ENCODE measurements at regions not wholly inside any gene's neighbourhood (a gene's known extent, or its start where the extent isn't known, plus 50 kb on each side); places are given as distances from the start of the nearest gene placed in this dataset.

DNA sequence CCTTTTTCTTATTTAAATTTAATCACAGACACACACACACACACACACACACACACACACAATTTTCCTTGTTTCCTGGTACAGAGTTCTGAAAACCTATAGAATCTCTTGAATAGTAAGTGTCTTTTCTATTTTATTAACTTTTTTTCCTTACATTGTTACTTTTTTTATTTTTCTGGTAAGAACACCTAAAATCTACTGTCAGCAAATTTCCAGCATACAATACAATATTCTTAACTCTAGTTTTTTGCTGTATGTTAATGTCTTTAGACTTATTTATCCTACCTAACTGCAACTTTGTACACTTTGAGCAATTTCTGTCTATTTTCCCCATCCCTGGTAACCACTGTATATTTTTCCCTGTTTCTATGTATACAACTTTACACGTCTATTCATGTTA is 1179.8 kb downstream of the SLITRK1 start:
- H3K4me3 ChIP-seq (ENCODE audit: control insufficient read depth in 1 of 7, extremely low read depth in 1 of 7, insufficient read depth in 4 of 7, low read depth in 2 of 7, low read length in 6 of 7) = no peak overlapping the region
- WGBS (ENCODE audit: insufficient coverage) = no CpG with 5 or more reads among the region's 1 CpG
- no peaks in the 10 kb centered on the region for H3K4me1 ChIP-seq (ENCODE audit: control extremely low read depth in 1 of 4, control insufficient read depth in 4 of 4, insufficient read depth in 4 of 4, low read length in 3 of 4)
- DNase-seq = no peak
- H3K27me3 ChIP-seq (replicated peaks in 2 of 5; ENCODE audit: control insufficient read depth in 4 of 5, insufficient read depth in 5 of 5, low read length in 4 of 5) = no peaks in the 10 kb centered on the region
- CTCF ChIA-PET = no interaction called here
- POLR2A ChIA-PET = no interaction called here
- H3K9me3 ChIP-seq (ENCODE audit: control extremely low read depth in 1 of 5, control insufficient read depth in 4 of 5, insufficient read depth in 2 of 5, low read depth in 1 of 5, low read length in 4 of 5) = peaks cover 0 to 5% (median 0%) of the 10 kb centered on the region in 5 experiments
- no peaks in the 10 kb centered on the region for H3K36me3 ChIP-seq (ENCODE audit: control insufficient read depth in 4 of 4, insufficient read depth in 4 of 4, low read length in 3 of 4)
- H3K27ac ChIP-seq (ENCODE audit: insufficient read depth in 1 of 2, low read depth in 1 of 2, low read length in 2 of 2, poor library complexity in 1 of 2, severe bottlenecking in 2 of 2) = no peak overlapping the region

DNA sequence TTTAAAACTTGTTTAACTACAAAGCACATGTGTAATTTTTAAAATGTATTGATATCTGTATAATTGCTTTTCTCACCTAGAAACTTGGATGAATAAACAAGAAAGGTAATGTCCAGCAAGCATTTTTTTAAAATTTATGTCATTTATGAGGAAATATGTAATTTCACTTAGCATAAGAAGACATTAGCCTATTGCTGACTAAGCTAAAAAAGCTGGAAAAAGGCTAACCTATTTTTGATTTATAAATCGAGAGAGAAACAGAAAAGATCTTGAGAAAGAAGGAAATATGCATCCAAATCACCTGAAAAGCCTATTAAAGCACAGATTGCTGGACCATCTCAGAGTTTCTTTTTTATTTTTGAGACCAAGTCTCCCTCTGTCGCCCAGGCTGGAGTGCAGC is 1181.3 kb downstream of the SLITRK1 start:
- CTCF ChIA-PET = interaction anchor here (0.8 to 1.6 kb wide), 2 partner anchors 10 to 46 kb away, joined by 3 read pairs; no protein-coding TSS in a partner anchor
- DNase-seq = no peak
- Histone ChIP-seq H3K27ac (ENCODE audit: insufficient read depth in 1 of 2, low read depth in 1 of 2, low read length in 2 of 2, poor library complexity in 1 of 2, severe bottlenecking in 2 of 2) (no peak overlapping the region), H3K4me3 (ENCODE audit: control insufficient read depth in 1 of 7, extremely low read depth in 1 of 7, insufficient read depth in 4 of 7, low read depth in 2 of 7, low read length in 6 of 7) (no peak overlapping the region), H3K27me3 (replicated peaks in 2 of 5; ENCODE audit: control insufficient read depth in 4 of 5, insufficient read depth in 5 of 5, low read length in 4 of 5) (no peaks in the 10 kb centered on the region), H3K4me1 (ENCODE audit: control extremely low read depth in 1 of 4, control insufficient read depth in 4 of 4, insufficient read depth in 4 of 4, low read length in 3 of 4) (no peaks in the 10 kb centered on the region), H3K9me3 (ENCODE audit: control extremely low read depth in 1 of 5, control insufficient read depth in 4 of 5, insufficient read depth in 2 of 5, low read depth in 1 of 5, low read length in 4 of 5) (peaks cover 0 to 5% (median 0%) of the 10 kb centered on the region in 5 experiments), H3K36me3 (ENCODE audit: control insufficient read depth in 4 of 4, insufficient read depth in 4 of 4, low read length in 3 of 4) (no peaks in the 10 kb centered on the region)
- WGBS (ENCODE audit: insufficient coverage) = 100% methylated on average over 1 of the region's 2 CpGs
- POLR2A ChIA-PET = no interaction called here

DNA sequence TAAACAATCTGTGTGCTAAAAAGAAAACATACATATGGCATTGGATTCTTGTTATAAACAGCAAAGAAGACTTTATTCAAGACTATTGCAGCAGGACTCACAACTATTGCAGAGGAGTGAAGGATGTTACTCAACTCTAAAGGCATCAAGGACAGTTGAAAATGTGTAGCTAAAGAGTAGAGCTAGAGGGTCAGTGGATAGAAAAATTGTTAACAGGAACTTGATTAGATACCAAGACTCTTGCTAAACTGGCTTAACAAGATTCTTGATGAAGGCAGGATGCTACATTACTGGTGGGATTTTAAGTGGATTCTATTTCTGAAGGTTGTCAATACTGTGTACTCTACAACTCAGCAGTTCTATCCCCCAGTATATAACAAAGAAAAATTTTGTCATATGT is 1183.3 kb downstream of the SLITRK1 start:
- no peaks in the 10 kb centered on the region for H3K36me3 ChIP-seq (ENCODE audit: control insufficient read depth in 4 of 4, insufficient read depth in 4 of 4, low read length in 3 of 4)
- ChIA-PET CTCF (no interaction called here), POLR2A (no interaction called here)
- H3K9me3 ChIP-seq (ENCODE audit: control extremely low read depth in 1 of 5, control insufficient read depth in 4 of 5, insufficient read depth in 2 of 5, low read depth in 1 of 5, low read length in 4 of 5) = no peaks in the 10 kb centered on the region
- H3K4me3 ChIP-seq (ENCODE audit: control insufficient read depth in 1 of 7, extremely low read depth in 1 of 7, insufficient read depth in 4 of 7, low read depth in 2 of 7, low read length in 6 of 7) = no peak overlapping the region
- no peaks in the 10 kb centered on the region for H3K4me1 ChIP-seq (ENCODE audit: control extremely low read depth in 1 of 4, control insufficient read depth in 4 of 4, insufficient read depth in 4 of 4, low read length in 3 of 4)
- H3K27me3 ChIP-seq (replicated peaks in 2 of 5; ENCODE audit: control insufficient read depth in 4 of 5, insufficient read depth in 5 of 5, low read length in 4 of 5) = no peaks in the 10 kb centered on the region
- no peak for DNase-seq
- no peak overlapping the region for H3K27ac ChIP-seq (ENCODE audit: insufficient read depth in 1 of 2, low read depth in 1 of 2, low read length in 2 of 2, poor library complexity in 1 of 2, severe bottlenecking in 2 of 2)

DNA sequence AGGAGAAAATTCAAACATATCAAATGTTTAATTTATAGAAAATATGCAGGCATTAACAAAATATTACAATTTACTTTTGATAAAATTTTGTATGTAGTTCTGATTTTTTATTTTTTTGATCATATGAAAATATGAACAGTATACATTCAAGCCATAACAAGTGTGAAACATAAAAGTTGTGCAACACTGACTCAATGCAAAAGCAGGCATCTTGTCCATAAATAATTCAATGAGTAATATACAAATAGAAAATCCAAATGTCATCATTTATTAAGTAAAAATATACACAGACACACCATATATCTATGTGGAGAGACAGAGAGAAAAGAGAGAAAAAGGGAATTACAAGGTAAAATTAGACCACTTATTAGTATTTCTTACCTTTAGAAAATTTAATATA is 1183.9 kb downstream of the SLITRK1 start:
- no peak for DNase-seq
- no peak overlapping the region for H3K27ac ChIP-seq (ENCODE audit: insufficient read depth in 1 of 2, low read depth in 1 of 2, low read length in 2 of 2, poor library complexity in 1 of 2, severe bottlenecking in 2 of 2)
- H3K4me1 ChIP-seq (ENCODE audit: control extremely low read depth in 1 of 4, control insufficient read depth in 4 of 4, insufficient read depth in 4 of 4, low read length in 3 of 4) = no peaks in the 10 kb centered on the region
- ChIA-PET CTCF (no interaction called here), POLR2A (no interaction called here)
- no peak overlapping the region for H3K4me3 ChIP-seq (ENCODE audit: control insufficient read depth in 1 of 7, extremely low read depth in 1 of 7, insufficient read depth in 4 of 7, low read depth in 2 of 7, low read length in 6 of 7)
- no peaks in the 10 kb centered on the region for H3K27me3 ChIP-seq (replicated peaks in 2 of 5; ENCODE audit: control insufficient read depth in 4 of 5, insufficient read depth in 5 of 5, low read length in 4 of 5)
- H3K9me3 ChIP-seq (ENCODE audit: control extremely low read depth in 1 of 5, control insufficient read depth in 4 of 5, insufficient read depth in 2 of 5, low read depth in 1 of 5, low read length in 4 of 5) = no peaks in the 10 kb centered on the region
- no peaks in the 10 kb centered on the region for H3K36me3 ChIP-seq (ENCODE audit: control insufficient read depth in 4 of 4, insufficient read depth in 4 of 4, low read length in 3 of 4)

DNA sequence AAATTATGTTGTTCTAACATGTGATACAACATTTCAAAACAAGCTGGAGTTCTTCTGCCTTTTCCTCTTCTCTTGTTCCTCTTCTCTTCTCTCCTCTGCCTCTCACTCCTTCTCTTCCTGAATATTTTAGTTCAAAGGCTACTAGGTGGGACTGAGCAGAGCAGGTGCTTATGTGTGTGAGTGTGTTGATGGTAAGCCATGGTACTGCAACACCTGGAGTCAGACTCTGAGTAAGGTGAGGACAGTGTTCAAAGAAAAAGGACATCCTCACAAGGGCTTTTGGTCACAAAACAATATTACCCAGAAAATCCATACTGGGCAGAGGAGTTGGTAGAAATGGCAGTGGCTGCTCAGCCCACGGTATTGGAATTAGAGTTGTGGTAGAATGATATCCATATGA is 1188.7 kb downstream of the SLITRK1 start:
- peaks cover 0 to 3% (median 0%) of the 10 kb centered on the region in 4 experiments for H3K4me1 ChIP-seq (ENCODE audit: control extremely low read depth in 1 of 4, control insufficient read depth in 4 of 4, insufficient read depth in 4 of 4, low read length in 3 of 4)
- DNase-seq = no peak
- H3K27me3 ChIP-seq (replicated peaks in 2 of 5; ENCODE audit: control insufficient read depth in 4 of 5, insufficient read depth in 5 of 5, low read length in 4 of 5) = no peaks in the 10 kb centered on the region
- CTCF ChIA-PET = no interaction called here
- H3K9me3 ChIP-seq (ENCODE audit: control extremely low read depth in 1 of 5, control insufficient read depth in 4 of 5, insufficient read depth in 2 of 5, low read depth in 1 of 5, low read length in 4 of 5) = no peaks in the 10 kb centered on the region
- no peak overlapping the region for H3K4me3 ChIP-seq (ENCODE audit: control insufficient read depth in 1 of 7, extremely low read depth in 1 of 7, insufficient read depth in 4 of 7, low read depth in 2 of 7, low read length in 6 of 7)
- H3K27ac ChIP-seq (ENCODE audit: insufficient read depth in 1 of 2, low read depth in 1 of 2, low read length in 2 of 2, poor library complexity in 1 of 2, severe bottlenecking in 2 of 2) = no peak overlapping the region
- POLR2A ChIA-PET = no interaction called here
- H3K36me3 ChIP-seq (ENCODE audit: control insufficient read depth in 4 of 4, insufficient read depth in 4 of 4, low read length in 3 of 4) = no peaks in the 10 kb centered on the region
- WGBS (ENCODE audit: insufficient coverage) = 85% methylated on average over 1 of the region's 1 CpG

DNA sequence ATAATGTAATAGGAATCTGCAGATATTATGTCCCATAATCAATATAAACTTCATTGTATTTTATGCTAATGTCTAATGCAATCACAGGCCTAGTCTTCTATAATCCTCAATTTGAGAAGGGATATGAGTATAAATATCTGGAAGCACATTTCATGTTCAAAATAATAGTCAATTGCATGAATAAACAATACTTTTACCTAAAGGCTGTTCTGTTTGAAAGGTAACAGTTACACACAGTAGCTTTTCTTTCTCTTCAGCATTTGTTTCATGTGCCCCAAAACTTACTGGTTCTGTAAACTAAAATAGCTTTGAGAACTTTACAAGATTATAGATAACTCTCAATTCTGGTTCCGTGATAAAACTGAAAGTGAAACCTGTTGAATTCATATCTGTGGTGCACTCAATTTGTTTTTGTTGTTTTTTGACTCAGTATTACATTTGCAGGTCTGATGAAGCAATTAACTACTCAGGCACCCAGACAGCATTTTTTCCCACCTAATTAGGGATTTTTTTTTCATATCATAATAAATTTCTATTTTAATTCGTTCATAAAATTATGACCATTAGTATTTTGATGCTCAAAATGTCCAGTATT is 1193.8 kb downstream of the SLITRK1 start:
- H3K9me3 ChIP-seq (ENCODE audit: control extremely low read depth in 1 of 5, control insufficient read depth in 4 of 5, insufficient read depth in 2 of 5, low read depth in 1 of 5, low read length in 4 of 5) = peaks cover 0 to 2% (median 0%) of the 10 kb centered on the region in 5 experiments
- peak overlapping the region in 6 of 7 experiments; percentile 39 to 77 (median 56) for H3K4me3 ChIP-seq (ENCODE audit: control insufficient read depth in 1 of 7, extremely low read depth in 1 of 7, insufficient read depth in 4 of 7, low read depth in 2 of 7, low read length in 6 of 7)
- ChIA-PET CTCF (no interaction called here), POLR2A (no interaction called here)
- peak overlapping the region; percentile 73 to 77 for H3K27ac ChIP-seq (ENCODE audit: insufficient read depth in 1 of 2, low read depth in 1 of 2, low read length in 2 of 2, poor library complexity in 1 of 2, severe bottlenecking in 2 of 2)
- H3K4me1 ChIP-seq (ENCODE audit: control extremely low read depth in 1 of 4, control insufficient read depth in 4 of 4, insufficient read depth in 4 of 4, low read length in 3 of 4) = peaks cover 0 to 14% (median 0%) of the 10 kb centered on the region in 4 experiments
- no peaks in the 10 kb centered on the region for H3K36me3 ChIP-seq (ENCODE audit: control insufficient read depth in 4 of 4, insufficient read depth in 4 of 4, low read length in 3 of 4)
- WGBS (ENCODE audit: insufficient coverage) = no CpG with 5 or more reads among the region's 2 CpGs
- DNase-seq = peak; percentile 24 to 69 (median 61)
- no peaks in the 10 kb centered on the region for H3K27me3 ChIP-seq (replicated peaks in 2 of 5; ENCODE audit: control insufficient read depth in 4 of 5, insufficient read depth in 5 of 5, low read length in 4 of 5)

DNA sequence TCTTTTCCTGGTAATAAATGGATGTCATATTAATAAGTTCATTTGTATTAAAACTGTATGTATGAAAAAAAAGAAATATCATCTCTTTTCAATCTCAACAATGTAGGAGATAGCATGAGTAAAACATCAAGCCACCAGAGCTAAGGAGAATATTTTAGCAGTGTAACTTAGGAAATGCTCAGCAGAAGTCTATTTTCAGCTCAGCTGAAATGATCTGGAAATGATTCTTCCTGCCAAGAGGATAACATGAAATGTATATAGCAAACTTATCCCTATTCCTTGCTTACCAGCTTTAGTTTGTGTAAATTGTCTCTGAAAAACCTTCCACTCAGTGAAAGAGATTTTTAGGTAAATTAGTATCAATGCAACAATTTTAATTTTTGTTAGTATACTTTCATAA is 1194.4 kb downstream of the SLITRK1 start:
- Histone ChIP-seq H3K4me1 (ENCODE audit: control extremely low read depth in 1 of 4, control insufficient read depth in 4 of 4, insufficient read depth in 4 of 4, low read length in 3 of 4) (peaks cover 0 to 14% (median 0%) of the 10 kb centered on the region in 4 experiments), H3K36me3 (ENCODE audit: control insufficient read depth in 4 of 4, insufficient read depth in 4 of 4, low read length in 3 of 4) (no peaks in the 10 kb centered on the region), H3K27ac (ENCODE audit: insufficient read depth in 1 of 2, low read depth in 1 of 2, low read length in 2 of 2, poor library complexity in 1 of 2, severe bottlenecking in 2 of 2) (peak overlapping the region; percentile 73 to 77), H3K9me3 (ENCODE audit: control extremely low read depth in 1 of 5, control insufficient read depth in 4 of 5, insufficient read depth in 2 of 5, low read depth in 1 of 5, low read length in 4 of 5) (peaks cover 0 to 2% (median 0%) of the 10 kb centered on the region in 5 experiments), H3K4me3 (ENCODE audit: control insufficient read depth in 1 of 7, extremely low read depth in 1 of 7, insufficient read depth in 4 of 7, low read depth in 2 of 7, low read length in 6 of 7) (peak overlapping the region in 3 of 7 experiments; percentile 50 to 77 (median 62)), H3K27me3 (replicated peaks in 2 of 5; ENCODE audit: control insufficient read depth in 4 of 5, insufficient read depth in 5 of 5, low read length in 4 of 5) (no peaks in the 10 kb centered on the region)
- DNase-seq = no peak
- CTCF ChIA-PET = no interaction called here
- POLR2A ChIA-PET = no interaction called here

Measured in common myeloid progenitor, CD34-positive (primary cell).